ENCODE measurements at regions not wholly inside any gene's neighbourhood (a gene's known extent, or its start where the extent isn't known, plus 50 kb on each side); places are given as distances from the start of the nearest gene placed in this dataset.
A peak's percentile ranks its signal among the peaks of the same experiment; 100 is the strongest.
"Not testable (repeated sequence)": the region's sequence is repeated elsewhere in the genome, so short reads cannot be mapped to it uniquely, and the experiment has no call there.

GRCh38 chr4:62709618-62710252, 1509.6 kb downstream of the ADGRL3 start:
- peak in 1 of 2 experiments; percentile 2 for DNase-seq (ENCODE audit: low read depth in 2 of 2)

- DNase-seq (ENCODE audit: low read depth in 2 of 2): no peak
These were observed 1506.3 kb downstream of the ADGRL3 start for GRCh38 chr4:62706423-62706822.

- DNase-seq (ENCODE audit: low read depth in 2 of 2): no peak
These were observed 1483.9 kb downstream of the ADGRL3 start for GRCh38 chr4:62683799-62684566.

- DNase-seq (ENCODE audit: low read depth in 2 of 2): no peak
These were observed 1476.8 kb downstream of the ADGRL3 start for GRCh38 chr4:62676962-62677361.

GRCh38 chr4:62670514-62670913, 1470.4 kb downstream of the ADGRL3 start:
- DNase-seq (ENCODE audit: low read depth in 2 of 2): no peak

GRCh38 chr4:62661821-62662220, 1461.7 kb downstream of the ADGRL3 start:
- no peak for DNase-seq (ENCODE audit: low read depth in 2 of 2)

GRCh38 chr4:62656006-62656405, 1455.9 kb downstream of the ADGRL3 start:
- DNase-seq (ENCODE audit: low read depth in 2 of 2): no peak

- DNase-seq (ENCODE audit: low read depth in 2 of 2): no peak
These were observed 1444.2 kb downstream of the ADGRL3 start for GRCh38 chr4:62644372-62644771.

GRCh38 chr4:62640296-62640695, 1440.2 kb downstream of the ADGRL3 start:
- DNase-seq (ENCODE audit: low read depth in 2 of 2): no peak

GRCh38 chr4:62627671-62628070, 1427.5 kb downstream of the ADGRL3 start:
- DNase-seq (ENCODE audit: low read depth in 2 of 2): no peak

GRCh38 chr4:62627141-62627540, 1427.0 kb downstream of the ADGRL3 start:
- DNase-seq (ENCODE audit: low read depth in 2 of 2): no peak

GRCh38 chr4:62622089-62622488, 1422.0 kb downstream of the ADGRL3 start:
- no peak for DNase-seq (ENCODE audit: low read depth in 2 of 2)

- no peak for DNase-seq (ENCODE audit: low read depth in 2 of 2)
These were observed 1419.8 kb downstream of the ADGRL3 start for GRCh38 chr4:62619971-62620370.

GRCh38 chr4:62618042-62618441, 1417.9 kb downstream of the ADGRL3 start:
- no peak for DNase-seq (ENCODE audit: low read depth in 2 of 2)

GRCh38 chr4:62601737-62602136, 1401.6 kb downstream of the ADGRL3 start:
- DNase-seq (ENCODE audit: low read depth in 2 of 2): no peak

- DNase-seq (ENCODE audit: low read depth in 2 of 2): not testable (repeated sequence)
These were observed 1395.1 kb downstream of the ADGRL3 start for GRCh38 chr4:62595265-62595664.

- DNase-seq (ENCODE audit: low read depth in 2 of 2): no peak
These were observed 1391.6 kb downstream of the ADGRL3 start for GRCh38 chr4:62591756-62592155.

- no peak for DNase-seq (ENCODE audit: low read depth in 2 of 2)
These were observed 1388.5 kb downstream of the ADGRL3 start for GRCh38 chr4:62588671-62589070.

GRCh38 chr4:62571494-62571893, 1371.4 kb downstream of the ADGRL3 start:
- DNase-seq (ENCODE audit: low read depth in 2 of 2): no peak

- DNase-seq (ENCODE audit: low read depth in 2 of 2): no peak
These were observed 1360.7 kb downstream of the ADGRL3 start for GRCh38 chr4:62560858-62561257.

GRCh38 chr4:62550121-62550520, 1350.0 kb downstream of the ADGRL3 start:
- no peak for DNase-seq (ENCODE audit: low read depth in 2 of 2)

GRCh38 chr4:62549601-62550000, 1349.5 kb downstream of the ADGRL3 start:
- DNase-seq (ENCODE audit: low read depth in 2 of 2): no peak

GRCh38 chr4:62548765-62549164, 1348.6 kb downstream of the ADGRL3 start:
- DNase-seq (ENCODE audit: low read depth in 2 of 2): no peak

Measured in fibroblast of skin of left biceps (primary cell).